Activated naive CD4-positive, alpha-beta T cell treated with anti-CD3 and anti-CD28 coated beads, Interleukin-2, amount 50 U/mL, for 72 hours (primary cell): ENCODE measurements at regions not wholly inside any gene's neighbourhood (a gene's known extent, or its start where the extent isn't known, plus 50 kb on each side); places are given as distances from the start of the nearest gene placed in this dataset.

Experiments used
- ATAC-seq, 2 donors: fragments of 150-1000 bp; cut with Tn5 transposase; 2 replicates each; pipeline ENCODE4 v1.10.0; 2021; ENCODE audit warnings: mild to moderate bottlenecking in 2 of 2, moderate library complexity in 2 of 2
- DNase-seq, 2 donors: peaks; one replicate each; pipeline ENCODE4 v3.0.0; 2021 to 2022; ENCODE audit warnings: low spot score in 2 of 2
- H3K27ac Mint-ChIP-seq, 2 donors: one replicate each; pipeline ENCODE4 v1.8.0; 2022; ENCODE audit warnings: mild to moderate bottlenecking in 2 of 2, mixed read lengths in 2 of 2
- H3K36me3 Mint-ChIP-seq, 2 donors: one replicate each; pipeline ENCODE4 v1.8.0; 2022; ENCODE audit warnings: mixed read lengths in 2 of 2
- H3K9me3 Mint-ChIP-seq, 2 donors: one replicate each; pipeline ENCODE4 v1.8.0; 2022; ENCODE audit warnings: mixed read lengths in 2 of 2

DNA sequence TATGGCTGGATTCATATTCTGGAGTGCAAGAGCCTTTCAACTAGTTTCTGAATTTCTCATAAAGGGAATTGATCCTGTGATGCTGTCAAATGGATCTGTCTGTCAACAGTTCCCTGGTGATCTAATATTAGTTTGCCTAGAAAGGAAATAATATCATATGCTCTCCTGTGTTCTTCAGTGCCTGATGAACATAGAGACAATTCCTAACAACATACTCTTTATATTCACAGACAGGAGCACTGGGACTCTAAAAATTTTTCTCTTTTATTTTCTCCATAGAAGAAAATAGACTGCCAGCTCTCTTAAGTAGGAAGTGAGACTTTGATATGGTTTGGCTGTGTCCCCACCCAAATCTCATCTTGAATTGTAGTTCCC lies 259.7 kb downstream of the TMX3 start:
- Mint-ChIP-seq H3K27ac (no peak overlapping the region), H3K36me3 (no peaks in the 10 kb centered on the region), H3K9me3 (no peaks in the 10 kb centered on the region)
- ATAC-seq (no peak), DNase-seq (no peak)

DNA sequence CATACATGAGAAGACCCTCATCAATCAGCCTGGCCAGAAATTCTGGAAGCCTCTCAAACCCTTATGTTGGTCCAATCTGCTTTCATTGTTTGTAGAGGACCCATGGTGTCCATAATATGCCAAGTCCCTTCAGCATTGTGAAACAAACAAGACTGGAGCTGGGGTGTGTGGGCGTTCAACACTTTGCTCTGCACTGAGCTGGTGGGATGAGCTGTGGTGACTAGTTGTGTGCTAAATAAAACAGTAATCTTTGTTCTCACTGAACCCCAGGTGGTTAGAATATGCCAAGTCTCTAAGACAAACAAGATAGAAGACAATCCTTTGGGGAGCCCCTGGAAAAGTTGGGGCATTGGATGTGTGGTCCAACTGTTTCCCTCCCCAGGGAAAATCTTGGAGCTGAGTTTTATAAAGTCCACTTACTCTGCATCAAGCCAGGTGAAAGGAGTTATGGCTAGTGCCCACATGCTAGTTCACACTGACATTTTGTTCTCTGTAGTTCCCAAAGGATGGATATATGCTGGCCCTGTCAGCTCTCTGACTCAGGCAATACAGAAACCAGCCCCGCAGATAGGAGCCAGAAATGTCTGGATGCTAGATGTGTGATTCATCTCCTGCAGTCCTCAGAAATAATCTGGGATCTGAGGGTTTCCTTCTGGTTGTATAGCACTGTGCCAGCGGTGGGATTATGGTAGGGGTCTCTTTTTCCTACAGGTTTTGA lies 260.2 kb downstream of the TMX3 start:
- Mint-ChIP-seq H3K36me3 (no peaks in the 10 kb centered on the region), H3K9me3 (no peaks in the 10 kb centered on the region)
- no peak for ATAC-seq

DNA sequence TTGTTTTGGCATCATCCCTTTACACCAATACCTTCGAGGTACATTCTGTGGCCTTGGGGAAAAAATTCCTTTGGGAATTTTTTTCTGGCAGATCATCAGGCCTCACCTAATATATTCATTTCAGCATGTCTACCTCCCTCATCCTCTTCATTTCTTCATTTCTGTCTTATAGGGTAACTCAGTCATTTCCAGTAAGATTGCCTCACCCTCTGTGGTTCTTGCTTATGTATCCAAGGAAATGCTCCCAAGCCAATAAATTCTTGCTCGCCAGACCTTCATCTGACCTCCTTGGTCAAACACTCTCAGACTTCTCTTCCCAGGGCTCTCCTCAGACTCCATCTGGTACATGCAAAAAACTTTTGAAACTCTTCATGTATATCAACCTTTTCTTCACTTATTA lies 265.6 kb downstream of the TMX3 start:
- no peak overlapping the region for H3K27ac Mint-ChIP-seq
- H3K36me3 Mint-ChIP-seq, result no peaks in the 10 kb centered on the region
- DNase-seq (no peak), ATAC-seq (no peak)
- H3K9me3 Mint-ChIP-seq, result peaks cover 0 to 4% of the 10 kb centered on the region in 2 donors

More for the DNA sequence above, 260.2 kb downstream of the TMX3 start:
- DNase-seq, result no peak
- H3K27ac Mint-ChIP-seq, result no peak overlapping the region

DNA sequence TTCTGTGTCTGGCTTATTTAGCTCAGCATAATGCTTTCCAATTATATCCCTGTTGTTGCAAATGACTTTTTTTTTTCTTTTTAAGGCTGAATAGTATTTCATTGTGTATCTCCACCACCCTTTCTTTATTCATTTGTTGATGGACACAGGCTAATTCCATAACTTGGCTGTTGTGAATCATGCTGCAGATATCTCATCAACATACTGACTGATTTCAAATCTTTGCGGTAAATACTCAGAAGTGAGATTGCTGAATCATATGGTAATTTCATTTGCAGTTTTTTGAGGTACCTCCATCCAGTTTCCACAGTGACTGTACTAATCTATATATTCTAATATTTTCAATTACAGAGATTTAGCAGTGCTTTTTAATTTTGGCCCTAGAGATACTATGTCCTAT lies 266.2 kb downstream of the TMX3 start:
- Mint-ChIP-seq H3K9me3 (peaks cover 0 to 5% of the 10 kb centered on the region in 2 donors), H3K27ac (no peak overlapping the region), H3K36me3 (no peaks in the 10 kb centered on the region)
- DNase-seq, result no peak
- peak in 1 of 2 donors; percentile 38 for ATAC-seq

DNA sequence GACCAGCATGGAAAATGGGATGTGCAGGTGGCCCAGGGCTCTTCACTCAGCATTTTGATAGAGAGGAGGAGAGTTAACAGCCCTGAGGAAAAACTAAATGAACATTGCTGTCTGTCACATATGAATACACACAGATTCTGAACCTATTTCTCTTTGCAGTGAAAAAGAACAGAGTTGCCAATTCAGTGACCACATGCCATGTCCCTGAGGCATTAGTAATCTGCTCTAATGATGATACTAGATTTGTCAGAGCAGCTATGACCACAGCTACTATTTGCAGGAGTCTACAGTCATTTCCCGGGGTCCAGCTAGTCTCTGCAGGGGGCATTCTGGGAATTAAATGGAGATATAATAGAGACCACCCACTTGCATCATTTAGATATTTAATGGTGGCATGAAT lies 267.6 kb downstream of the TMX3 start:
- ATAC-seq (no peak), DNase-seq (no peak)
- Mint-ChIP-seq H3K27ac (no peak overlapping the region), H3K36me3 (no peaks in the 10 kb centered on the region), H3K9me3 (peaks cover 0 to 5% of the 10 kb centered on the region in 2 donors)

DNA sequence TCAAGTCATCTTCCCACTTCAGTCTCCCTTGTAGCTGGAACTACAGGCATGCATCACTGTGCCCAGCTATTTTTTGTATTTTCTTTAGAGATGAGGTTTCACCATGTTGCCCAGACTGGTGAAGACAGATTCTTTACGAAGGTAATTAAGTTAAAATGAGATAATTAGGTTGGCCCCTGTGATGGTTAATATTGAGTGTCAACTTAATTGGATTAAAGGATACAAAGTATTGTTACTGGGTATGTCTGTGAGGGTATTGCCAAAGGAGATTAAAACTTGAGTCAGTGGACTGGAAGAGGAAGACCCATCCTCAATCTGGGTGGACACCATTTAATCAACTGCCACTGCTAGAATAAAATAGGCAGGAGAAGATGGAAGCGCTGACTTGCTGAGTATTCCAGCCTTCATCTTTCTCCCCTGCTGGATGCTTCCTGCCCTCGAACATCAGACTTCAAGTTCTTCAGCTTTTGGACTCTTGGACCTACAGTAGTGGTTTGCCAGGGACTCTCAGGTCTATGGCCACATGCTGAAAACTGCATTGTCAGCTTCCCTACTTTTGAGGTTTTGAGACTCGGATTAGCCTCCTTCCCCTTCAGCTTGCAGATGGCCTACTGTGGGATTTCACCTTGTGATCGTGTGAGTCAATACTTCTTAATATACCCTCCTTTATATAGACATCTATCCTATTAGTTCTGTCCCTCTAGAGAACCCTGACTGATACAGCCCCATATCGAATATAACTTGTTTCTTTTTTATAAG lies 269.1 kb downstream of the TMX3 start:
- ATAC-seq (no peak), DNase-seq (no peak)
- H3K36me3 Mint-ChIP-seq, result no peaks in the 10 kb centered on the region
- H3K27ac Mint-ChIP-seq, result no peak overlapping the region
- H3K9me3 Mint-ChIP-seq, result peaks cover 0 to 5% of the 10 kb centered on the region in 2 donors

DNA sequence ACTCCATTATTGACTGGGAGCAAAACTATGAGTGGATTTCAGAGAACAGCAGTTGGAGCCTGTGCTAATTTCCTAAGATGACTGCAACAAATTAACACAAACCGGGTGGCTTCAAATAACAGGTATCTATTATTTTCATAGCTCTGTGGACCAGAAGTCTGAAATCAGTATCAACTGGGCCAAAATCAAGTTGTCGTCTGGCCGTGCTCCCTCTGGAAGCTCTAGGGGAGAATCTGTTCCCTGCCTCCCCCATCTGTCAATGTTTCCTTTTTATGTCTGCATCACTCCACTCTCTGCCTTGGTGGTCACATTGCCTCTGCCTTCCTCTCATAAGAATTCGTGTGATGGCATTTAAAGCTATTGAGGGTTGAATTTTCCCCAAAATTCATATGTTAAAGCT lies 269.8 kb downstream of the TMX3 start:
- peaks cover 0 to 5% of the 10 kb centered on the region in 2 donors for H3K9me3 Mint-ChIP-seq
- DNase-seq, result no peak
- H3K27ac Mint-ChIP-seq, result no peak overlapping the region
- H3K36me3 Mint-ChIP-seq, result no peaks in the 10 kb centered on the region
- ATAC-seq, result no peak

DNA sequence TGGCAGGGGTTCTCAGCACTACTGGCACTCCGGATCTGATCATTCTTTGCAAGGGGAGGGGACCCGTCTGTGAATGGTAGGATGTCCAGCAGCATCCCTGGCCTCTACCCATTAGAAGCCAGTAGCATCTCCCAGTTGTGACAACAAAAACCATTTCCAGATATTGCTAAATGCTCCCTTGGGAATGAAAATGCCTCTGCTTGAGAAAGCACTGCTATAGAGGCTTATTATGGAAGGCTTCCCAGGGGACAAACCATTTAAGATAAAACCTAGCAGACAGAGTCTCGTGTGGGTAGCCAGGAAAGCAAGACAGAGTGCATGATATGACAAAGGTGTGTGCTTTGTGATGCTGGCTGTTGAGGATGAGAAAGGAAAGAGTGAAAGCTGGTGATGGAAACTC lies 273.7 kb downstream of the TMX3 start:
- H3K27ac Mint-ChIP-seq, result no peak overlapping the region
- no peaks in the 10 kb centered on the region for H3K36me3 Mint-ChIP-seq
- DNase-seq (no peak), ATAC-seq (no peak)
- peaks cover 10 to 16% of the 10 kb centered on the region in 2 donors for H3K9me3 Mint-ChIP-seq

DNA sequence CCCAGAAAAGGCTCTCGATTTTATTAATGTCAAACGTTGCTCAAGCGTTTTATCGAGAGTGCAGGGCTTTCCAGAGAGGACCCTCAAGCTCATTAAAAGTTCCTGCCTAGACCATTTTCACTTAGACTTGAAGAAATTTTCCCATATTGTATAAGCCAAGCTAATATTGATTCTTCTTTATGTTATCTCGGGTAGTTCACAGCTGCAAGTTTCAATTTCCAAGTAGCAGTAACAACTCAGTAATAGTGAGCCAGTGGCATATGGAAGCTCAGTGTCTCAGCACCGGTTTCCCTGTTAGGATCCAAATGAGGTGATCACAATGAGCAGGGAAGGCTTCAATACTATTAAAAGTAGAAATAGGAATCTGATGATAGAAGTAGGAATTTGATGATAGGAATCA lies 274.5 kb downstream of the TMX3 start:
- Mint-ChIP-seq H3K9me3 (peaks cover 11 to 17% of the 10 kb centered on the region in 2 donors), H3K27ac (no peak overlapping the region), H3K36me3 (no peaks in the 10 kb centered on the region)
- ATAC-seq (no peak), DNase-seq (no peak)

DNA sequence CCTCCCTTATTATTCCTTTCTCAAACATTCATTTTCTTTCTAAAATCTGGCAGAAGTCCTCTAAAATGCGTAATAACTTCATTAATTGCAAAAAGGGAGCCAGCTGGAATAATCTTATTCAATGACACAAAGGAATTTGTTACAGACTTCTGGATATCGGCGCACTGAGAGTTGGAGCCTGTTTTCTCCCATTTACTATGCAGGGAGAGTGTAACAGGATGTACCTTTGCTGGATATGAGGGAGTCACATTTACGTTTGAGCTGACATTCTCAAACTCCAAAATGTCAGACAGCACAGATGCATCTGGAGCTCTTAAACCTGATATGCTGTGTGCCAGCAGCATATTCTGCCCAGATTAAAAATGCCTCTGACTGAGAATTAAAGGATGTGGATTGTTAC lies 275.3 kb downstream of the TMX3 start:
- Mint-ChIP-seq H3K27ac (no peak overlapping the region), H3K36me3 (no peaks in the 10 kb centered on the region), H3K9me3 (peaks cover 11 to 16% of the 10 kb centered on the region in 2 donors)
- DNase-seq (no peak), ATAC-seq (no peak)

DNA sequence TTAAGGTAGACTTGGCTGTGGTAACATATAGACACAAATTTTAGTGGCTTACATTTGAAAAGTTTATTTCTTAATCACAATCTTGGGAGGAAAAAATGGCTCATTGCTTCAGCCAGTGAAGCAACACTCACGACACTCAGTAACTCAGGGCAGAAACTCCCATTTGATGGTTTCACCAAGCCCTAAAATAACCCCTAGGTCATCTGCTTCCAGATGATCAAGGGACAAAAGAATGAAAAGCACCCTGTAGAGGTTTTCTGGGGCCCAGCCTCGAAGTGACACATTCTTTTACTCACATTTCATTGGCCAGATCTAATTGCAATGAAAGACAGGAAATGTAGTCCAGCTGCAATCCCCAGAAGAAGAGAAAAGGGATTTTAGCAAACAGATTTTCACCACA lies 275.9 kb downstream of the TMX3 start:
- no peak for DNase-seq
- Mint-ChIP-seq H3K36me3 (no peaks in the 10 kb centered on the region), H3K9me3 (peaks cover 11 to 12% of the 10 kb centered on the region in 2 donors), H3K27ac (no peak overlapping the region)
- ATAC-seq, result no peak

DNA sequence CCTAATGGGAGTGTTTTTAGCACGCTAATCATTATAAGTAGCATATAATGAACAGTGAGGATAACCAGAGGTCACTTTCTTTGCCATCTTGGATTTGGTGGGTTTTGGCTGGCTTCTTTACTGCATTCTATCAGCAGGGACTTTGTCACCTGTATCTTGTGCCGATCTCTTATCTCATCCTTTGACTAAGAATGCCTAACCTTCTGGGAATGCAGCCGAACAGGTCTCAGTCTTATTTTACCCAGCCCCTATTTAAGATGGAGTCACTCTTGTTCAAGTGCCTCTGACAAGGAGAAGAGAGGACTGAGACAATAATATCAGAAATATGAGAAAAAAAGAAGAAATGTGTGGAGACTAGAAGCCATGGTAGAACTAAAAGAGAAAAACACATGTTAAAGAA lies 276.4 kb downstream of the TMX3 start:
- Mint-ChIP-seq H3K9me3 (peaks cover 11 to 12% of the 10 kb centered on the region in 2 donors), H3K36me3 (no peaks in the 10 kb centered on the region), H3K27ac (no peak overlapping the region)
- DNase-seq (no peak), ATAC-seq (no peak)

DNA sequence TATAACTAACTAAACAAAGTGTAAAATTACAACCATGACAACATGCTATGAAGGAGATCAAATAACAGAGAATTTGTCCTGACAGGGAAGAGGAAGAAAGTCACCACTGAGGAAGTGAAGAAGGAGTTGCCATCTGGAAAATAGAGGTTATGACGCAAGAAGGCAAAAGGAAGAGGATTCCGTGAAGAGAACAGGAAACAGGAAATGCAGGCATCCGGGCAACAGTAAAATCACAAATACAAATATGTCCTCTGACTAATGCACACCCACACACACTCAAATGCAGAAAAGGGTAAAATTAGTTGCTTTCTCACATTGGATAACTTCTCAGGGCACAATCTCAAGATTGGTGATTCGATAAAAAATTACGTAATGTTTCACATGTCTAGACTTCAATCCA lies 278.4 kb downstream of the TMX3 start:
- Mint-ChIP-seq H3K9me3 (peaks cover 11 to 12% of the 10 kb centered on the region in 2 donors), H3K36me3 (no peaks in the 10 kb centered on the region), H3K27ac (peak overlapping the region in 1 of 2 donors; percentile 3)
- no peak for DNase-seq
- peak in 1 of 2 donors; percentile 43 for ATAC-seq

DNA sequence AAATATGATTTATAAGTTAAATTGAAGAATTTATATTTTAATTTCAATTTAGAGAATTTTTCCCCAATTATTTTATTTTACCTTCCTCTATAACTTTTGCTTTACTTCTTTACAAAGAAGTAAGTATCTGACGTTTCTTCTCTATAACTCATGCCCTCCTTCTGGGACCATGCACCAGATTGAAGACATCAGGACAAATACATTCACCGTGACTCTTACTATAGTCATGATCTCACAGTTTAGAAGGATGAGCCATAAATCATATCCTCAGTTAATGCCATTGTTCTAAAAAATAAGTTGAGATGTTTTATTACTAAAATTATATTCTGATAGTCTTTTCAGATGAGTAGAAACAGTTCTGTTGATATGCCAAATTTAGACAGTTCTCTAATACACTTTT lies 279.3 kb downstream of the TMX3 start:
- Mint-ChIP-seq H3K9me3 (peaks cover 11 to 12% of the 10 kb centered on the region in 2 donors), H3K36me3 (no peaks in the 10 kb centered on the region), H3K27ac (no peak overlapping the region)
- no peak for DNase-seq
- no peak for ATAC-seq

DNA sequence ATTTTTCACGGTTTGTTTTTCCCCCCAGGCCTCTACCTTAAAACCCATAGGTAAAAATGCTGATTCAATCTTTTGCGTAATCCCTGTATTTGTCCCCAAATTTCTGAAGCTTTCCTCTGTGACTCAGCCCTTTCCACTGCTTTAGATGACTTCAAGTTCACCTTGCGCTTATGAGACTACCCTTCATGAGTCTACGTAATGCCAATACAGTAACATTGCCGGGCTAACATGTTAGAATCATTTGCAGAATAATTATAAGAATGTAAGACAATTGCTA lies 283.0 kb downstream of the TMX3 start:
- no peak overlapping the region for H3K27ac Mint-ChIP-seq
- peaks cover 5% of the 10 kb centered on the region in 2 donors for H3K9me3 Mint-ChIP-seq
- no peaks in the 10 kb centered on the region for H3K36me3 Mint-ChIP-seq
- DNase-seq (no peak), ATAC-seq (no peak)

DNA sequence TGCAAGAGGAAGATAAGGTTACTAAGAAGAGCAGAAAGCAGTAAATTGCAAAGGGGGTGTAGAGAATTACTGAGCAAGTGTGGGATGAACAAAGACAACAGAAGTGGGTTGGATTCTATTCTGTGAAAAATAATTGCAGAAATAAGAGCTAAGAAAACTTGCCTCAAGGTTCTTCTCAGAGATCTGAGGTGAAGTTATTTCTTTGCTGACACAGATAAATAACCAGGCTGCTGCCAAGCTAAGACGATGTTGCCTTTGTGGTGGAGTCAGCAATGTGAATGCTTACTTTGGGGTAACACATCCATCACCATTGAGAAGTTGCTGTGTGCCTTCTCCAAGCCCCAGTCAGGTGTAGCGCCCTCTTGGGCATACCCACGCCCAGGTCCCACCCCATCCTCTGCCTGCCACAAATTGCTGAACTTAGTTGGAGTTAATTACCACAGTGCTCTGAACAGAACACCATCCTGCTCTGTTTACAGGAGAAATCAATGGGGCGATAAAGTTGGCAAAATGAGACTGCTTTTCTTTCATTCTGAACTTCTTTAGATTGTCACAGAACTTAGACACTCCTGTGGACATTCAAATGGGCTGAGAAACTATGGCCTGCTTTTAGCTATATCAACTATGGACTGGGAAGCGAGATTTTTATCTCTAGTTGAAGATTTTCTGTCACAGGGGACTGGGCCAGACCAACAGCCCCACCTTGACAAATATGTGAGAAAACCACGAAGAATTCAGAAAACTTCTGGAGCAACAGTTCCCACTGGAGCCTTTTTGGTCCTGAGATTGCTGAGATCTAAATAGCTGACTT lies 283.6 kb downstream of the TMX3 start:
- peaks cover 2% of the 10 kb centered on the region in 2 donors for H3K9me3 Mint-ChIP-seq
- no peaks in the 10 kb centered on the region for H3K36me3 Mint-ChIP-seq

DNA sequence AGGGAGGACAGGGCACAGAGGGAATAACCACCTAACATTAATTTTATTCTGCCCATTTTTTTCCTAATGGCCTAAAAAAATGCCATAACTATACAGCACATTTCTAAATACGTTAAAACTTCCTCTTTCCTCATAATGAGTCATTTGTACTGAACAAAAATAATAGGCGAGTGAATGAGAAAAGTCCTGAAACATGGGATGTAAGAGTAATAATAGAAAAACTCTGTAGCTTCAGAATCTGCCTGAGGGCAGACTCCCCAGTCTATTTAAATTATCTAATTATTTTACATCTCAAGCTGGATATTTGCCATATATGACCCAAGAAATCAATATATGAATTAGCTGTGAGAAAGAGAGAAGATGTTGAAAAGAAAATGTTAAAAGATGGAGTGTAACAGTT lies 285.1 kb downstream of the TMX3 start:
- no peaks in the 10 kb centered on the region for H3K36me3 Mint-ChIP-seq
- DNase-seq (no peak), ATAC-seq (no peak)
- H3K27ac Mint-ChIP-seq, result no peak overlapping the region
- H3K9me3 Mint-ChIP-seq, result no peaks in the 10 kb centered on the region

More for the DNA sequence above, 283.6 kb downstream of the TMX3 start:
- H3K27ac Mint-ChIP-seq, result no peak overlapping the region
- DNase-seq (no peak), ATAC-seq (no peak)
